NB4 (cell line): ENCODE measurements at regions not wholly inside any gene's neighbourhood (a gene's known extent, or its start where the extent isn't known, plus 50 kb on each side); places are given as distances from the start of the nearest gene placed in this dataset.

Experiments
- DNase-seq: peaks from one replicate; pipeline ENCODE4 v3.0.0; 2010; ENCODE audit warnings: low read depth
- H3K4me3 ChIP-seq: one replicate; pipeline ENCODE4 v1.5.1; 2011; ENCODE audit warnings: mild to moderate bottlenecking, low read depth, low read length, moderate library complexity
- MYC ChIP-seq: IDR thresholded peaks from 2 replicates; pipeline ENCODE4 v1.6.1; 2011; ENCODE audit warnings: low read depth, low read length
- POLR2A ChIP-seq: IDR thresholded peaks from 2 replicates; pipeline ENCODE4 v1.6.1; 2011; ENCODE audit warnings: mild to moderate bottlenecking; ENCODE audit not compliant: insufficient read length; ENCODE audit errors: extremely low read depth
- TF ChIP-seq, protein P1 (sequence below): IDR thresholded peaks from 2 replicates; pipeline ENCODE4 v1.6.1; 2011; ENCODE audit warnings: low read depth, low read length
- TF ChIP-seq, protein P2 (sequence below): IDR thresholded peaks from one replicate; pipeline ENCODE4 v1.5.1; 2012; ENCODE audit warnings: low read depth, low read length

DNA sequence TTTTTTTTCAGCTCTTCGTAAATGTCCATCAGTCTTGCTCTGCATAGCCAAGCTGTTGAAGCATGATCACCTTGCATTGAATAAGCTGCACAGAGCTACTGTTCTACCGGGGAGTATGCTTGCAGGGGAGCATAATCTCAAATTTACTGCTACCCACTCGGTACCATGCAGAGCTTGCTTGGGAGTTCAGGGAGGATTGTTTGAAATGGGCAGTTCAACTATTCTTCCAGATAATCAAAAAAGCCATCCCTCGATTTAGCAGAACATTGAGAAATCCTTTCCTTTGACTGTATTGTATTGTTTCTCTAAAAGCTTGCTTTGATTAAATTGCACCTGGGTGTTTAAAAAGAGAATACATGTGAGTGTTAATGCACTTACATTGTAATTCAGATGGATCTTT is 332.6 kb downstream of the UTRN start:
- DNase-seq, result no peak
- no peak overlapping the region for H3K4me3 ChIP-seq
- TF ChIP-seq, protein P1, sequence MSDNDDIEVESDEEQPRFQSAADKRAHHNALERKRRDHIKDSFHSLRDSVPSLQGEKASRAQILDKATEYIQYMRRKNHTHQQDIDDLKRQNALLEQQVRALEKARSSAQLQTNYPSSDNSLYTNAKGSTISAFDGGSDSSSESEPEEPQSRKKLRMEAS, result no peak
- TF ChIP-seq POLR2A, result no peak
- TF ChIP-seq MYC, result no peak
- TF ChIP-seq, protein P2, sequence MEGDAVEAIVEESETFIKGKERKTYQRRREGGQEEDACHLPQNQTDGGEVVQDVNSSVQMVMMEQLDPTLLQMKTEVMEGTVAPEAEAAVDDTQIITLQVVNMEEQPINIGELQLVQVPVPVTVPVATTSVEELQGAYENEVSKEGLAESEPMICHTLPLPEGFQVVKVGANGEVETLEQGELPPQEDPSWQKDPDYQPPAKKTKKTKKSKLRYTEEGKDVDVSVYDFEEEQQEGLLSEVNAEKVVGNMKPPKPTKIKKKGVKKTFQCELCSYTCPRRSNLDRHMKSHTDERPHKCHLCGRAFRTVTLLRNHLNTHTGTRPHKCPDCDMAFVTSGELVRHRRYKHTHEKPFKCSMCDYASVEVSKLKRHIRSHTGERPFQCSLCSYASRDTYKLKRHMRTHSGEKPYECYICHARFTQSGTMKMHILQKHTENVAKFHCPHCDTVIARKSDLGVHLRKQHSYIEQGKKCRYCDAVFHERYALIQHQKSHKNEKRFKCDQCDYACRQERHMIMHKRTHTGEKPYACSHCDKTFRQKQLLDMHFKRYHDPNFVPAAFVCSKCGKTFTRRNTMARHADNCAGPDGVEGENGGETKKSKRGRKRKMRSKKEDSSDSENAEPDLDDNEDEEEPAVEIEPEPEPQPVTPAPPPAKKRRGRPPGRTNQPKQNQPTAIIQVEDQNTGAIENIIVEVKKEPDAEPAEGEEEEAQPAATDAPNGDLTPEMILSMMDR, result no peak

DNA sequence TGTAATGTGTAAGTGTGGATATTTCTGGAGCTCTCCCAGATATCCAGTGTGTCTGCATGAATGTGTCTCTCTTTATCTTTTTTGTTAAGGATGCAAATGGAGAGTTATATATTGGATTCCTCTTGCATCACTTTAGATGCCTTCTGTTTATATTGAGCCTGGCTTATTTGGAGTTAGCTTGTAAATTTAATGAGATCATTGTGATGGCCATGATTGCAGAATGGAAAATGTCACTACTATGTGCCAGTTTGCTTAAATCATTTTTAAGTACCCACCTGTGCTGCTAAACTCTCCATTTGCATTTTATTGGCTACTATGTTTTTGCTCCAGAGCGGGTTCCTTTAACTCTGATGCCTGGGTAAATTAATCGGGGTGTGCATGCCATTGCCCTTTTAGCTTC is 334.8 kb downstream of the UTRN start:
- no peak overlapping the region for H3K4me3 ChIP-seq
- TF ChIP-seq, protein P1, result no peak
- no peak for TF ChIP-seq POLR2A
- TF ChIP-seq, protein P2, result no peak
- TF ChIP-seq MYC, result no peak
- no peak for DNase-seq

DNA sequence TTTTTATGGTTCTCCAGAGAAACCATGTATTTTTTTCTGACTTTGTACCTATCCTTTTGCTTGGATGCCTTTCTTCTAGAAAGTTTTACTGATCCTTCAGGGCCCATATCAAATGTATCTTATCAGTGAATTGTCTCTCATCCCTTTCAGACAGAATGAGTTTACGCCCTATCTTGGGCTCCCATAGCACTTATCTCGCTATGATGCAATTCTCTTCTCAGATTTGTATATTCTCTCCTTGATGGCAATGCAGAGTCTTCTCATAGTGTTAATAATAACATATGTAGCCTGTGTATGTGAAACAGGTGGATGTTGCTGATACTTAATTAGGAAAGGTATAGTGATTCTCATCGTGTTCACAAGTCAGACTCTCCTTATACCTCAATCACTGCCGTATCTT is 336.2 kb downstream of the UTRN start:
- TF ChIP-seq MYC (no peak), POLR2A (no peak)
- TF ChIP-seq, protein P1, result no peak
- TF ChIP-seq, protein P2, result no peak
- H3K4me3 ChIP-seq, result no peak overlapping the region
- no peak for DNase-seq

DNA sequence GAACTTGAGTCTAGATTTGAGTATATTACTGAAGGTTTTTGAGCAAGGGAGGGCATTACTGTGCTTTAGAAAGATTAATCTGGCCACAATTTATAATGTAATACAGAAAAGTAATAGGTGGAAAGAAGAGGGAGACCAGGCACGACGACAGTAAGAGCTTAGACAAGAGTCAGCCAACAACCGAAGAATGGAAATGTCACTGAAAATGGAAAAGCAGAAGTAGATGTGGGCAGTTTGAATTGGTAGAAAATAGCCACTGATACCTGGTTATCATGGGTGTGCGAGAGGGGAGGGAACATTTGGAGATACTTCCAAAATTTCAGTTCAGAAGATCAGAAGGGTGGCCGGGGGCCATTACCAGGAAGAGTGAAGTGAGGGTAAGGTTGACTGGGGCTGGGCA is 339.1 kb downstream of the UTRN start:
- no peak overlapping the region for H3K4me3 ChIP-seq
- no peak for DNase-seq
- TF ChIP-seq POLR2A (no peak), MYC (no peak)
- TF ChIP-seq, protein P2, result no peak
- TF ChIP-seq, protein P1, result no peak

DNA sequence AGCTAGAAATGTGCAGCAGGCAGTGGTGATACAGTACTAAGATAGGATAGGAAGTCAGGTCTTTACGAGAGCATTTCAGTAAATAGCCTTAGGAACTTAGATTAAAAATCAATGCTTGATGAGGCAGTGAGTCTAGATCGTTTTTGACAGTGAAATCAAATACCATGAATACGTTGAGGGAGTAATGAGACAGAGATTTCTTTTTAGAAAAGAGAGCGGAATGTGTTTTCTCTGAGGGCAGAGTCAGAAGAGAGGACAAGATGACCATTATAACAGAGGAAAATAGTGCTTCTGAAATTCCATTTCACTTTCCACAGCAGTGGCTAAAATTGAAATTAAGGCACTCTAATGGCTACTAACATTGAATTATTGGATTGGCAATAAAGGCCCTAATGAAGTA is 339.6 kb downstream of the UTRN start:
- DNase-seq, result no peak
- H3K4me3 ChIP-seq, result no peak overlapping the region
- TF ChIP-seq, protein P1, result no peak
- TF ChIP-seq MYC (no peak), POLR2A (no peak)
- TF ChIP-seq, protein P2, result no peak

DNA sequence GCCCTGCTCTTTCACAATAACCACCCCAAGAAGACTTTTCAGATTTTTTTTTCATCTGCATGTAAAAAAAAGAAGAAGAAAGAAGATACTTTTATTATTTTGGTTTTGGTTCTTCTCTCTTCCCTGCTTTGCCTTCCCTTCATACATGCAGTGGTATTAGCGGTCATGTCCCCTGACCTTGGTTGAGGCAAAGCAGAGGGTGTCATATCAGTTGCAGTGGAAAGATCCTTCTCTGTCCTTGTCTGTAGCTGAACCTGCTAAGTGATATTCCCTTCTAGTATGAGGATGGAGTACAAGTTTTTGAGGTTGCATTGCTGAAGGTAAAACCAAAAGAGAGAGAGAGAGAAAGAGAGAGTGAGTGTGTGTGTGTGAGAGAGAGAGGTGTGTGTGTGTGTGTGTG is 345.7 kb downstream of the UTRN start:
- no peak overlapping the region for H3K4me3 ChIP-seq
- DNase-seq, result no peak
- TF ChIP-seq, protein P1, result no peak
- TF ChIP-seq POLR2A, result no peak
- TF ChIP-seq, protein P2, result no peak
- no peak for TF ChIP-seq MYC
